Activated T-cell treated with anti-CD3 and anti-CD28 coated beads, Interleukin-2, amount 50 U/mL, for 48 hours (primary cell): ENCODE measurements at regions not wholly inside any gene's neighbourhood (a gene's known extent, or its start where the extent isn't known, plus 50 kb on each side); places are given as distances from the start of the nearest gene placed in this dataset.
"Not testable (repeated sequence)": the region's sequence is repeated elsewhere in the genome, so short reads cannot be mapped to it uniquely, and the experiment has no call there.

Experiments
- DNase-seq, 2 experiments: peaks; one replicate each; pipeline ENCODE4 v3.0.0-alpha.2; 2020

DNA sequence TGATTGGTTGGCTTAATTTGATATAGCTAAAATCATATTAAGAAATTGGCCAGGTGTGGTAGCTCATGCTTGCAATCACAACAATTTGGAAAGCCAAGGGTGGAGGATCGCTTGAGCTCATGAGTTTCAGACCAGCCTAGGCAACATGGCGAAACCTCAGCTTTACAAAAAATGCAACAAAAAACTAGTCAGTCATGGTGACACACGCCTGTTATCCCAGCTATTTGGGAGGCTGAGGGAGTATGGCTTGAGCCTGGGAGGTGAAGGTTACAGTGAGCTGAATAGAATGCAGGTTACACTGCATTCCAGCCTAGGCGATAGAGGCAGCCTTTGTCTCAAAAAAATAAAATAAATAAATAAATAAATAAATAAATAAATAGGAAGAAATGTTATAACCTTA, 1579.6 kb upstream of the SLC10A2 start:
- DNase-seq: no peak

DNA sequence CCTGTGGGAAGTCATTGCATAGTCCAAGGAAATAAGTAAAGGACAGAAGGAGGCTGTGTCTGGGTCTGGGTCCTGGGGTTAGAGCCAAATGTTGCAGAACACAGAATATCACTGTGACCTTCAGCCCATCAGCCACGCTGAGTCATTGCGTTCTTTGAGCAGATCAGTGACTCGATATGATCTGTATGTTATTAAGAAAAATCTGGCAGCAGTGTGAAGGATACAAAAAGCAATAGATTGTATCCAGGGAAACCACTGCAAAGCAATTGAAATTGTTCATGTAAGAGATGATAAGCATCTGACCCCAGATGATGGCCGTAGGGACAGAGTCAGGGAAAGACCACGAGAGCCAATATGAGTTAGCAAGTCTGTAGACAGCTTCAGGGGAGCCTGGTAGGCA, 1575.1 kb upstream of the SLC10A2 start:
- DNase-seq: no peak

DNA sequence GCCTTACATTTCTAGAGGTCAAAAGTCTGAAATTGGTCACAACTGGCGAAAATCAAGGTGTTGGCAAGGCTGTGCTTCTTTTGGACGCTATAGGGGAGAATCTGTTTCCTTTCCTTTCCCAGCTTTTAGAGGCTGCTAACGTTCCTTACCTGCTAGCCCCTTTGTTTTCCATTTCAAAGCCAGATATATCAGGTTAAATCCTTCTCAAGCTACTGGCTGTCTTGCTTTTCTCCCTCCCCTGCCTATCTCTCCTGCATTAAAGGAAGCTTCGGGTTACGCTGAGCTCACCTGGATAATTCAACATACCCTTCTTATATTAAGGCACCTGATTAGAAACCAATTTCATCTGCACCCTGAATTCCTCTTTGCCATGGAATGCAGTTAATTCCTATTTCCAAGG, 1569.7 kb upstream of the SLC10A2 start:
- DNase-seq: no peak

DNA sequence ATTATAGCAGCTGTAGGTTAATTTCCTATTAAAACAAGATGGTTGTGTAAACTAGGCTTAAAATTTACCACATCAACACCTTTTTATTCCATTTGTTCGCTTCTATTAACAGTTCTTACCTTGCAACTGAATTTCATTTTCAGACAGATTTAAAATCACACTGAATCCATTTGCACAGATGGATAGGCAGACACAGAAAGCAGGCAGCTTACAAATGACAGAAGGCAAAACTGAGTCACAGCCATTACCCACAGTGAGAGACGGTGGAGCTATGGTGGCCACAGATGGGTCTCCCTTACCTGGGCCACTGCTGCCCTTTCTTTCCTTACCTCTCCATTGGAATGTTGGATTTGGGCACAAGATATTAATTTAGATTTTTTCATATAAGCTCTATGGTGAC, 1567.8 kb upstream of the SLC10A2 start:
- DNase-seq: no peak

DNA sequence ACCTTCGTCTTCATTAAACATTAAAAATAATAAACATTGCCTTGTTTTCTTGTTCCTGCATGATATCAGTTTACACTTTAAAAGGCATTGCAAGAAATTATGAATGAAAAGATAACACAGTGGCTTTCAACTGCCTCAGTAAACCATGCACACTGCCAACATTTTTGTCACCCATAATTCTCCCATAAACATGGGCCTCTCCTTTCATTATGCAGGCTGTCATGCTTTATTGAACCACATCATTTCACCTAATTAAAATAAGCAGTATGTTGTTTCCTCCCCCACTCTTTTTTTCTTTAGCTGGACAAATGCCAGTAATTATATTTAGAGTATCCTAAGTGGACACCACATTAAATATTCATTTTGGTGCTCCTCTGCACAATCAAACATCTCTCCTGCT, 1566.5 kb upstream of the SLC10A2 start:
- DNase-seq: no peak

DNA sequence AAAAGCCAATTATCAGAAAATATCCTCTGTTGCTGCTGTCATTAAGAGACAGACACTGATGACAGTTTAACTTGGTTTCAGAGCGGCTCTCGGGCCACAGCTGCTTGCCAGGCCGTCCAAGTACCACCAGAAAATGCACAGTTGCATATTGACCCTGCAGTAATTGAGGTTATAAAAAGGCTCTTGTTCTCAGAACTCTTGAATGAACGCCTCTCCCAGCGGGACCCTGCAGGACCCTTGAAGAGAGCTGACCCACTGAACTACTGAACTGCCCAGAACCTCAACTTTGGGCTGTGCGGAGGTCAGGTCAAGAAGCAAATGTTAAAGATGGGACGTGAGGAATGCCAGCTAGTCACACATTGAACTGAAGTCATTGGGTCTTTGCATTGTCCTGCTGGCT, 1559.0 kb upstream of the SLC10A2 start:
- no peak for DNase-seq

DNA sequence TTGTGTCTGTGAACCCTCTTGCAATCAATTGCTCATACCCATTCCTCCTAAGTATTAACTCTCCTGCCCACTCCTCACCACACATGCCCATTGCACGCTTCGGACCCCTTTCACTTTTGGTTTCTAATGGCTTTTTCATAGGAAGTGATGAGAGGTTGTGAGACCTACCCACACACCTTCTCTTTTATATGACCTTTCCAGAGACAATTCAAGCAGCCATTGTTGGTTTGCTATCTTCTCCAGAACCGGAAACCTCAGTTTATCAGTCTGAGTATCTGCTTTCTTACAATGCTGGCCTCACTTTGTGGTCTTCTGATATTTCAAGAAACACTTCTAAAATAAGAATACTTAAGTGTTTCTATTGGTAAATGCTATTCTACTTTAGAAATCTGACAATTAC, 1550.8 kb upstream of the SLC10A2 start:
- DNase-seq: no peak

DNA sequence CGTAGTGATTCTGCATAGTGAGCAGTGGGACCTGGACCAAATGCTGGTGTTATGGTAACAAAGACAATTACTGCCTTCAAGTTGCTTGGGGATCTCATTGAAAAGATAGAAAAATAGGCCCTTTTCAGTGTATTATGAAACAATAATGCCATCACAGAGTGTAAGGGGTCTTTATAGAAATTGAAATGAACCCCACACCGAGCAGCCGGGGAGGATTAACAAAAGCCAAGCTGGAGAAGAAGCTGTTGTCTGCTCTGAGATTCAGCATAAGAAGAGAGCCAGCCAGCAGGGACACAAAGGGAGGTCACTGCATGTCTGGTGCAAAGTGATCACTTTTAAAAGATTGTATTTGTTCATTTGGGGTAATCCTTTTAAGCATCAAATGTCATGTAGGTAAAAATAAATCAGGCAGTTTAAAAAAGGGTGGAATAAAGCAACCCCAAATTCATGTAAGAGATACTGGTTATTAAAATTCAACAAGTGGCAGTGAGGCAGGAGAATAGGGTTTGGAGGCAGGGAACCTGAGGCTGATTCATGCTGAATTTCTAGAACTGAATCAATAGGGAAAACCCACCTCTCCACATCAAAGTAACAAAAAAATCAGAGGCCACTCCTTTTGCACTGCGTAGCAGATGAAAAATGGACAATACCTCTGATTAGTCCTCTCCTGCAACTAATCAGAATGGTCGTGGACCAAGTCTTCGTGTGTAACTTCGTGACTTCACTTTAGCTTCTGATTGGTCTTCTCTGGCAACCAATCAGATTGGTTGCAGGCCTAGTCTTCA, 1548.3 kb upstream of the SLC10A2 start:
- DNase-seq: no peak

DNA sequence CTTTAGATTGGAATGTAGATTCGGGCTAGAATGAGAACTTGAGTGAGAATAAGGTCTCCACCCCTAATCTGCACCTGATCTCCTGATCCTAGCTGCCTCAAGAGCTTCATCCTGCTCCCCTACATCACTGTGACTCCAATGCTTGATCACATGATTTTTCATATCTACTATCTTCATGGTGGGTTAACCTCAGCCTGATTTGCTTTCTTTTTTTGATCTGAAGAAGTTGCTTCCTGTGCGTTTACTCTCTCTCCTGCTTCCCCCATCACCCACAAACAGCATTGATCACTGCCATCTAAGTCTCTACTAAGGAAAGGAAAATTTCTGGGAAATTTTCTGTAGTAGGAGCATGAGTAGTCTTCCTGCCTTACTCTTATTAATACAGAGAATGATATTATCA, 1542.1 kb upstream of the SLC10A2 start:
- DNase-seq: no peak

DNA sequence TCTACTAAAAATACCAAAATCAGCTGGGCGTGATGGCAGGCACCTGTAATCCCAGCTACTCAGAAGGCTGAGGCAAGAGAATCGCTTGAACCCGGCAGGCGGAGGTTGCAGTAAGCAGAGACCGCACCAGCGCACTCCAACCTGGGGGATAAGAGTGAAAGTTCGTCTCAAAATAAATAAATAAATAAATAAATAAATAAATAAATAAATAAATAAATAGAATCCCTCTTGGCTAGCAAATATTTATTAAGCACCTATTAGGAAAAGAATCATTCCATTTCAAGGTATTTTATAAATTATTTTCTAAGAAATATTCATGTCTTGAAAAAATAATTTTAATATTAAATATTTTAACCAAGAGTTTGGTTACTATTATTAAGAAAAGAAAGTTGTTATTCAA, 1539.2 kb upstream of the SLC10A2 start:
- not testable (repeated sequence) for DNase-seq

DNA sequence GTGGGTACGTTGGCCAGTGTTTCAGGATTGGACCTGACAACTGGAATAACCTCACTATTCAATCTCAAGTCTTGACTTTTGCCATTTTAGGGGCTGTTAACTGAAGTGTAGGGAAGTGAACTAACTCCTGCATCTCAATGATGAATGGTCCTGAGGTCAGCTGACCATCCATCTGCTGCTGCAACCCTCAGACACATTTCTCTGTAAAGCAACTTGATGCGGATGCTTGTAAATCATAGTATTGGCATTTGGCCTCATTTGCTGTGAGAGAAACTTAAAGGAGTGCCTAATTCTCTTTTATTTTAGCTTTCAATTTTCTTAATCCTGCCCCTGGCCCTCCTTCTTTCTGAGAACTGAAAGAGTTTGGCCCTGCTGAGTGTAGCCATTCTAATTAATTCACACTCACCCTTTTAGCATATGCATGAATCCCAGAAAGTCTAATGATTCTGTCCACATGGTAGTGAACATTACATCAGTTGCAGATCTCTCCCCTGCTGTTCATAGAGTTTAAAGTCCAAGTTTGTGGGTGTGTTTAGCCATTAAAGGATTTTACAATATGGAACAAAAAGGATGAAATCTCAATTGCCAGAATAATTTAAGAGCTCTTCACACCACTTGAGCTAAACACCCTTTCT, 1531.4 kb upstream of the SLC10A2 start:
- no peak for DNase-seq

DNA sequence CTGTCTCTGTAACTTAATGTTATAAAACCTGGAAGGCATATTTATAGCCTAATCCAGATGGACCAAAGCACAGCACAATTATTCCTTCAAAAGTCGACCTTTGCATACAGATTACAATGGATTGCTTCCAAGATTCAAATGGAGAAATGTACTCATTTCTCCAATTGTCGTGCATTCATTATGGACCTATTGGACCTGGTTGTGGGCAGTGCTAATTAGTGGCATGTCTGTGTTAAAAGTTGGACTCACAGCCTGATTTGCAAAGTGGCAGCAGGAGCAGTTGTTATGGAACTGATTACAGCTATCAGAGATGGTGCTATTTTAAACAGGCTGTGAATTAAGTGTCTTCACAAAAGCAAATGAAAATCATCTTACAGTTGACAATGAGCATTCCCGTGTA, 1529.3 kb upstream of the SLC10A2 start:
- DNase-seq: no peak

DNA sequence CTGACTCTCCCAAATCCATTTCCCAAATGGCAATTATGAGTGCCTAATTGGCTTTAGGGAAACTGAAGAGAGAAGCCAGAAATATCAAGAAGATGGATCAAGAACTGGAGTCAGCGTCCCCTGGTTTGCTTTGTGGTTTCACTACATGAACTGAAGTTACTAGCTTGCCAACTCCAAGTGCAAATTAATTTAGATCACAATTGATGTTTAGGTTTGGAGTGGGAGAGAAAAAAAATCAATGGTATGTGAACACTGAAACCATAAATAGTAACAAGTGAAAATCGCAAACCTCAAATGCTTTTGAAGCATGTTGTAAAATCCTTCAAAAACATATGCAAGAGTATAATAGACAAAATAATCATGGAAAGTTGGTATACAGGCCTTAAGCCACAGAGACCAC, 1528.6 kb upstream of the SLC10A2 start:
- DNase-seq: no peak

DNA sequence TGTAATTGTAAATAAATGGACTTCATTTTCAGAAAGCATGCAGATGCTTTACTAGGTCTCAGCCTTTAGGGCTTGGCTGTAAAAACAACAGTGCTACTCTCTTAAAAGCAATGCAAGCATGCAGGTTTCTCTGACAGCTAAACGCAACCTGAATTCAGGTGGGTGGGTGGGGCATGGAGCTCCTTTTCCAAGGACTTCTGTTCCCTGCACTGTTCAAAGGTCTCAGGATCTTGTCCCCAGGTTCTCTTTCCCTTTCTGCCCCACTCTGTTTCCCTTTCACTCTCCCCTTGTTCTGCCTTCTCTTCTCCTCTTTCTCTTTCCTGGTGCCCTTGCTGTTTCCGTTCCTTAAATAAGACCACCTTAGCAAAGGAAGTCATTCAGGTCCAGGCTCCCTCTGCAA, 1527.5 kb upstream of the SLC10A2 start:
- DNase-seq: no peak

DNA sequence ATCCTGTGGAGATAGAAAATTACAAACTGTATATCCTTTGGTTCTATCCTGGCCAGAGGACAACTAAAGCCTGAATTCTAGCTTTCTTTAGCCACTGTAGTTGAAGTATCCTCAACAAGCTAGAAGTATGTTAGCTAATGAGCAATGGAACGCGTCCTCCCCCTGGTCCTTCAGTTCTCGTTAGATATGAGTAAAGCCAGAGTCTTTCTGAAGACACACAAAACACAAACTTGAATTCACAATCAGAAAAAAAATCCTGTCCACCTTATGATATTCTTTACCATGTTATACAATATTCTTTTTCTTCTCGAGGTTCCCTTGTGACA, 1527.0 kb upstream of the SLC10A2 start:
- no peak for DNase-seq

DNA sequence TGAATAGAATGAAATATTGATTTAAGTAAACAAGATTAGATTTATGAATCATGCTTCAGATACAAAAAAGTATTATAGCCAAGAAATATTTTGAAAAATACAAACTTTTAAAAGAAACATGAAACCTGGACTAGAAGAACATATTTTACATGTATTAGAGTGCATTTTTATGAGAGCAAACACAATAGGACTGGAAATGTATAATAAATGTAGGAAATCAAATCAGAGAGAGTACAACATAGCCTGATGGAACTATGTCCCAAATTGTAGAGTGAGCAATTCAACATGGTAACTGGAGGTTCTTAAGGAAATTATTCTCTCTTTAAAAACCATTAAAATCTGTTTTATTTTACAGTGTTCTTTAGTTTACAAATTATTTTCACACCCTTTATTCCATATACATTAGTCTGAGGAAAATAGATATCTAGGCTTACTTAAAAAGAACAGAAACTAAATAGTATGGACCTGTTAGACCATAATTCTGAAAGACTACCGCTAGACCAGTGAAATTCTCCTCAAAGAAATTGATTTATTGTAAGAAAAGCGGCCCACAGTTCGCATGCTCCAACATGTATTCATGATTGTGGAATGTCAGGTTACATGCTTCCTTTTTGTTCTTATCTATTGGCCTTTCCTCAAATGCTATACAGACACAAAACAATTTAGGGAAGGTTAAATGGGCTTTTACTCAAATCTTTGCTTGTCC, 1526.5 kb upstream of the SLC10A2 start:
- no peak for DNase-seq

DNA sequence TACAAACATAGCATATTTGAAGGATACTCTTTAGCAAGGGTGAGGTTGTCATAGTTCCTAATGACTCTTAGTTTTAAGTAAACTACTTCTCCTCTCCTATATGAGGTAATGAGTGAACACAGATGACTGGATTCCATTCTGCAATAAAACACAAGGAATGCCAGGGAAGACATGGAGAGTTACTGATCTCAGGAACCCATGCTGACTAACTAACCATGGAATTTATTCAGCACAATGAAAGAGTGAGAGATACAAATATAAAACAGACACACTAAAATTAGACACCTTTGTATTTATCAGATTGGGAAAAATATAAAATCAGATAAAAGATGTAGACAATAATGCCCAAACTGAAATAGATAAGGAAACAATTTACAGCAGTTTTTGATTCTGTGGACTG, 1525.9 kb upstream of the SLC10A2 start:
- DNase-seq: no peak

DNA sequence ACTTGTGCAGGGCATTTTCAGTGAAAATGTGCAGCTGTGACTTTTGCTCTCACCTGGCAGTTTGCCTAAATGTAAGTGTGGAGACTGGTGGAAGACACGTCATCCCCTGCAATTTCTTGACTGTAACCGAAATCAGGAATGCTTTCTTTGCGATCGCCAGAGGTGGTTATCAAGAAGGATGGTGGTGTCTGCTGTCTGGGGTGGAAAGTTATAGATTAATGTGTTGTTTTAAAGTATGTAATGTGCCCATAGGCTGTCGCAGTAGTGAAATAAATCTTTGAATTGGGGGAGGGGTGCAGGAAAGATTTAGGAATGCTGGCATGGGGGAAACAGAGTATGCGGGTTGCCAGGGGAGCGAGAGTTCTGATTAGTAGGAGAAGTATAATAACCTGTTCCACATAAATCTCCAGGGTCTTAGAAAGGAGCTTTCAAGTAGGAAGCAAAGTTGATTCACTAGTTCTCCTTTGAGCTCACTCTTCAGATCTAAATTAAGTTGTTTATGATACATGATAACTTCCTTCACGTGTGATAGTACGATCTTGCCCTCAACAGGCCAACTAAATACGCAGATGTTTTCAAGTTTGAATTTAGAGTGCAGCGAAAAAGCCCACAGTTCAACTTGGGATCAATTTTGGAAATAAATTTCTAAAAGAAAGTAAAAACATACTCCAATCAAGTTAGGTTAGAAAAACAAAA, 1520.0 kb upstream of the SLC10A2 start:
- DNase-seq: no peak

DNA sequence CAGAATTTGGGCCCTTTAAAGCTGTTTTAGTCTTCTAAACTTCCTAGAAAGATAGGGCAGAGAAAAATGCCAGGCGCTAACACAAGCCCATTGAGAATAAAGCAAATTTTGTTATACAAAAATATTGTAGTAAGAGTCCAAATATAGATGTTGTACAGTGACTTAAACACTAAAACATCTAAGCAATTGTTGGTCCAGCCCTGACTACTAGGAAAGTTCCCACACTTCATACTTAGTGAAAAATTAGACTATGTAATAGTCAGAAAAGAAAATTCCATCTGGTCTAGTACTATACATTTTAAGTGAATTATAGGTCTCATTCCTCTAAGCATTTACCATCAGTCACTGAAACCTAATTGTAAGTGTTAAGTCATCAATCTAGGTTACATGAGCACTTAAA, 1518.3 kb upstream of the SLC10A2 start:
- no peak for DNase-seq

DNA sequence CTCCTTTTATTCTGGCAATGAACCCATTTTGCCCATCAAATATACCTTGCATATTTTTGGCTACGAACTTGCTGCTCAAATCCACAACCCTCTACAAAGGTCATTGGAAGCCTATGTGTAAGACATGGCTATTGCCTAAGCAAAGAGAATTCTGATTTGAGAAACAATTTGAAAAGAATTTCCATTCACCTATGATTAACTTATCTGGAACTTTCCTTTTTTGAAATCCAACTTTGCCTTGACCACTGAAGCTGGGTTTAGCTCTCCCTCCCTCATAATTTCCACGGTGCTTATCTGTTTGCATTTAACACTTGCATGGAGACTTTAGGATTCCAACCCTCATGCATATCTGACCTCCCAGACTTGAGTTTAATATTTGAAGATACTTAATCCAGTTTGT, 1514.7 kb upstream of the SLC10A2 start:
- no peak for DNase-seq

DNA sequence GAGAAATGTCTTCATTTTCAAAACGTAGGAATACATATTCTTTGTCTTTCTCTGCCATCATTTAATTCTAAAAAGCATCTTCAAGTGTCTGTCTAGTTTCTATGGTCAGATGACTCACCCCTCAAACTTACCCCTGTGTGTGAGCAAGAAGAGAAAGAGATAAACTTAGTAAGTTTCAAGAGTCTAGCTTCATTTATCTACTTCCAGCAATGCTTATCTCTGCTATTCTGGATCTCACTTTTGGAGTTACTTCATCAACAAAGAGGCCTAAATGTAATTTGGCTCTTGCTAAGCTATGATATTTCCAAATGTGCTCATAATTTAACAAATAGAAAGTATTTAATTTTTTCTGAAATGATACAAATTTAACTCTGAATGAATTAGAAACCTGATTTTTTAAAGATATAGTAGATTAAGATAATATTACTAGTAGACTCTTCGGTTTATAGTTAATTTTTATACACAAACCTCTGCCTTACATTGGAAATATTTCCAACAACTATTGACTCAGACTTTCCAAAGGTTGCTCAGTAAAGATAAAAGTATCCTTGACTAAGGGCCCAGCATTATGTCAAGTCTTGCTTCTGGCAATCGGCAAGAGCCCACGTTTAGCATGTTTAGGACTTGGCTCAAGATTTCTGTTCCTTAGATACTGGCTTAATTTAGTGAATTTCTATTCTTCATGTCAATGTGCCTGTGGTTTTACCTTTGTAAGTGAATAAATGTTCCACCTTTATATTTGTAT, 1511.0 kb upstream of the SLC10A2 start:
- DNase-seq: no peak

DNA sequence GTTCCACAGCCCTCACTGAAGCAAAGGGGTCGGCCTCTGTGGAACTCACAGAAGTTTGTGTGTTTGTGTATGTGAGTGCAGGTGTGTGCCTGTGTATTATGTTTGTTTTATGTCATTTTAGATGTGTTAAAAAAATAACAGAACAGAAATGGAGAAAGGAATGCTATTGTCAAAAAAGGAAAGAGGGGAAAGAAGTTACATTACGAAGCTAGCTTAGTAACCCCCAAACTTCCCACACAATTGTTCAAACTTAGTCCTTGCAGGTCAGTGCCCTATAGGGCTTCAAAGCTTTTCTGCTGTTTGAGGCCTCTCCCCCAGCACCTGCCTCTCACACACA, 1505.6 kb upstream of the SLC10A2 start:
- DNase-seq: no peak
